NCI-H2081 treated with DMSO at 0.1 percent for 48 hours (cell line): ENCODE measurements at regions not wholly inside any gene's neighbourhood (a gene's known extent, or its start where the extent isn't known, plus 50 kb on each side); places are given as distances from the start of the nearest gene placed in this dataset.

Source experiments
- DNase-seq: peaks from one replicate; lab custom pipeline; 2025; lab: John Stamatoyannopoulos, UW

- DNase-seq, result no peak
These were observed 166.9 kb downstream of the SOCS6 start for GRCh38 chr18:70455731-70456130.

GRCh38 chr18:70454704-70455322, 166.0 kb downstream of the SOCS6 start:
- peak; percentile 51 for DNase-seq

GRCh38 chr18:70453058-70453775, 164.4 kb downstream of the SOCS6 start:
- no peak for DNase-seq

DNA sequence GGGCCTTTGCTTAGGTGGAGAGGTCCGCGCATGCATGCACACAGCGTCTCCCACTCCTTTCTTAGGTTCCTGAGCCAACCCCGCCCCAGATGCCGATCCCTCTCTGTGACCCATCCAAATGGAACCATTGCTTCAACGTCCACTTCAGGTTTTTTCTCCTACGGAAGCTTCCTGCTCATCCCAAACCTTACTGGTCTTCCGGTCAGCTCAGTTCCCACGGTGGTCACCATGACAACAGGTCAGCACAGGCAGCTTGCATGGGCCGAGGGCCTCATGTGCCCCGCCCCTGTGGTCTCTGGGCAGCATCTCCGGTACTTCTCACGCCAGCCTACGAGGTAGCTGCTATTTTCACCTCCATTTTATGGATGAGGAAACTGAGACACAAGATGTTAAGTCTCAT, 163.7 kb downstream of the SOCS6 start:
- no peak for DNase-seq

DNA sequence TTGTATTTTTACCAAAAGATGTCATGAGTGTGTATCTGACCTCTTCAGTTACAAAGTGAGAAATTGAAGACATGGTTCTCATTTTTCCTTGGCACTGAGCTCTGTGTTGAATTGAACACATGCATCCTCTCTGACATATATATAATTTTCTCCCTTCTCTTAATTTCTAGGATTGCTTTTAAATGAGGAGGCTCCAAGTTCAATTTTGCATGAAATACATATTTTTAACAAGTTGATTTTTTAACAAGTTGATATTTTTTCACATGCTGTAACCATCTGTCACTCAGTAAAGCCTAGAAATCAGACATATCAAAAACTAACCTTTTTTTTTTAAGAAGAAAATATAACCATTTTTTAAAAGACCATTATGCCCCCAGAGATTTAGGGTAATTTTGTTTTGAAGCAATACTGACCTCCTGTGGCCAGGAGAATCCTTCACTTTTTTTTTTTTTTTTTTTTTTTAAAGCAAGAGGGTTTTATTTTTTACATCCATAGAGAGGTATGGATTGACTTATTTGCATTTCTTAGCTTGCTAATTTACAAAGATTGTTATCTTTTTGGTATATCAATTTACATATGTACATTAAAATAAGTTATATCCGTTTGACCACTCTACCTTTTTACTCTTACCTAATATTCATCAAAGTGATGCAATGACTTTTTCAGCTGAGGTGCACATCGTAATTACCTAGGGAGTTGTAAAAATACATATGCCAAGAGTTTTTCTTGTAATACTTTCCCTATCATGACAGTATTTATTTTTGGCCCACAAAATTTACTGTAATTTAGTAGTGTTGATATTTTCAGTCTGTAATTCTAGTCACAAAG, 161.8 kb downstream of the SOCS6 start:
- DNase-seq, result no peak

DNA sequence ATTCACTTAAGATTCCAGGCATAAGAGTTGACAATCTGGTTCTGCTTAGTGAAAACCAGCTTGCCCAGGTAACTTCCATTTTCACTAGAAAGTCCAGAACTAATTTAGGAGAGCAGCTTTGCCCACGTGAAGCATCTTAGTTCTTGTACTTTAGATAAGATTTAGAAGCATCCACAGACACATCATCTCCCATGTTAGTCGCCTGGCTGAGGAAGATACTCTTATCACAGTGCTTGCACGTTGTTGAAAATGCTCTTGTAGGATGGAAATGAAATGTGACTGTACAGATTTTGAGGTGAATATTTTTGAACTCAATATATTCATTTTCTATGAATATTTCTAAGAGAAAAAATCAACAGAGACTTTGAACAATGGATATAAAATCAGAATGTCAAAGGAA, 159.7 kb downstream of the SOCS6 start:
- no peak for DNase-seq

- DNase-seq, result no peak
These were observed 157.2 kb downstream of the SOCS6 start for GRCh38 chr18:70446063-70446462.

DNA sequence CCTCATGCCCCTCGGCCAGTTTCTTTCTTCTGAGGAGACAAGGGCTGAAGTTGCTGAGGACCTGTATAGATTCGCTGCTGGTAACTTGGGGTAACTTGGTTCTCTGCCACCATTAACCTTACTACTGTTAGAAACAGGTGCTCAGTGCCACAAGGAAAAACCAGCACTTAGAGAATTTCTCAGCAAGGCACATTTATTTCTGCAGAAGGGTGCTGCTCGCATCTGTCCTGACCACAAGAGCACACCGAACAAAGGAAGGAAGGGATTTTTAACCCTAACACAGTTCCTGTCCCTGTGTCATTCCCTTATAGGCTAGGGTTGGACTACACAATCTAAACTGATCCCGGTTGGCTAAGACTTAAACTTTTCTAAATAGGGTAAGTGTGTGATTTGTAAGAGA, 154.1 kb downstream of the SOCS6 start:
- DNase-seq, result no peak

DNA sequence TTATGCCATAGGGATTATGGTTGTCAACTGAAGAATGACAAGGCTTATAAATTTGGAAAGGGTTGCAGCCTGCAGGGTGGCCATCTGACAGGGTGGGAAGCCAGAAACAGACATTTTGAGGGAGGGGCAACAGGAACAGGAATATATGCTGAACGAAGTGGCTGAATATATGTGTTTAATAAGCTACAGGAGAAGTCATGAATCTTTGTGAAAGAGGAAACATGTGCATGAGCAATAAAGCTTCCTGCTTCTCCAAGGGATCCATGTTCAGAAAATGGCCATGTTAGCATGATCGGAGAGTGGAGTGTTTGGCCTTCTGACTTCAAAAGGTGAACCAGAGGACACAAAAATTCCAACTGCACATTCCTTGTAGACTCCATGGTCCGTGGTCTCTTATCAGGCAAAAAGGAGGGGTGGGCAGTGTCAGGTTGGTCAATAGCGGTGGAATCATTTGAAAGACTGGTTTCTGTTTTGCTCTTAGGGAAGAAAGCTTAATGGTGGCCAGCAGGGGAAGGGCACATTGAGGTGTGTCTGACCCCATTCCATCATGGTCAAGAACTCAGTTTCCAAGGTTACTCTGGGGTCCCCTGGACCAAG, 144.1 kb downstream of the SOCS6 start:
- no peak for DNase-seq

- no peak for DNase-seq
These were observed 142.4 kb downstream of the SOCS6 start for GRCh38 chr18:70431203-70431624.

DNA sequence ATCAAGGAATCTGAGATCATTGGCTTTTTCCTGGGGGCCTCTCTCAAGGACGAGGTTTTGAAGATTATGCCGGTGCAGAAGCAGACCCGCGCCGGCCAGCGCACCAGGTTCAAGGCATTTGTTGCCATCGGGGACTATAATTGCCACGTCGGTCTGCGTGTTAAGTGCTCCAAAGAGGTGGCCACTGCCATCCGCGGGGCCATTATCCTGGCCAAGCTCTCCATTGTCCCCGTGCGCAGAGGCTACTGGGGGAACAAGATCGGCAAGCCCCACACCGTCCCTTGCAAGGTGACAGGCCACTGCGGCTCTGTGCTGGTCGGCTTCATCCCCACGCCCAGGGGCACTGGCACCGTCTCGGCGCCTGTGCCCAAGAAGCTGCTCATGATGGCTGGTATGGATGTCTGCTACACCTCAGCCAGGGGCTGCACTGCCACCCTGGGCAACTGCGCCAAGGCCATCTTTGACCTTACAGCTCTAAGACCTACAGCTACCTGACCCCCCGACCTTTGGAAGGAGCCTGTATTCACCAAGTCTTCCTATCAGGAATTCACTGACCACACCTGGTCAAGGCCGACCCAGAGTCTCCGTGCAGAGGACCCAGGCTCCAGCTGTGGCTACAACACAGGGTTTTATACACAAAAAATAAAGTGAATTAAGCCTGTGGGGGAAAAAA, 141.8 kb downstream of the SOCS6 start:
- no peak for DNase-seq

DNA sequence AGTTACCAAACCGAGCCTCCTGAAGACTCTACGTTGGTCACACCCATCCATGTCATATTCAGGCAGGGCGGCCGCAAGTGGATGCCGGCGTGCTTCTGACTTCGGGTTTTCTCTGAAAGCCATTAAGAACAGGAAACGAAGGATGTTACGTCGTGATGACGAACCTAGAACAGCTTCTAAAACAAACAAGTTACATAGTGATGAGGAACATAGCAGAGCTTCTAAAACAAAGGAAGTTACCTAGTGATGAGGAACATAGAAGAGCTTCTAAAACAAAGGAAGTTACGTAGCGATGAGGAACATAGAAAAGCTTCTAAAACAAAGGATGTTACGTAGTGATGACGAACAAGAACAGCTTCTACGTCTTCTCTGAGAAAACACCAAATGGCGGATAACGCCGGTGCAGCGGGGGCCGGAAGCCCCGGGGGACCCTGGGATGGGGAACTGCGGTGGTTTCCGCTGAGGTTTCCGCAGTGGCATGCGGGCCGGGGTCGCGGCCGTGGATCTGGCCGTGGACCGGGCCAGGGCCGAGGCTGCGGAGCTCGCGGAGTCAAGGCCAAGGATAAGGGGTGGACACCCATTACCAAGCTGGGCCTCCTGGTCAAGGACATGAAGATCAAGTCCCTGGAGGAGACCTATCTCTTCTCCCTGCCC, 141.1 kb downstream of the SOCS6 start:
- no peak for DNase-seq

DNA sequence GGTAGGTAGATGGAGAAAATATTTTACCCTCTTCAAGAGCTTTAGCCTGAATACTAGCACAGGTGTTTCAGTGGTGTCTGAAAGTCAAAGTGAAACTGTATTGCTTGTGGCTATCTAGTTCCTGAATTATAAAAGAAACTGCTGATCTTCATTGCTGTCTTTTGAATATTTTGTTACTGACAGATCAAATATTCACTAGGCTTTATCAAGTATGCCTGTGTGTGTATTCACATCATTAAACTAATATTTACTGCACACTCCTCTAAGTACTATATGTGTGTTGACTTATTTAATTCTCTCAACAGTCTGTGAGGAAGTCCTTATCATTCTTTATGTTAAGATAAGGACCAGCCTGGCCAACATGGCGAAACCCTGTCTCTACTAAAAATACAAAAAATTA, 139.6 kb downstream of the SOCS6 start:
- no peak for DNase-seq

DNA sequence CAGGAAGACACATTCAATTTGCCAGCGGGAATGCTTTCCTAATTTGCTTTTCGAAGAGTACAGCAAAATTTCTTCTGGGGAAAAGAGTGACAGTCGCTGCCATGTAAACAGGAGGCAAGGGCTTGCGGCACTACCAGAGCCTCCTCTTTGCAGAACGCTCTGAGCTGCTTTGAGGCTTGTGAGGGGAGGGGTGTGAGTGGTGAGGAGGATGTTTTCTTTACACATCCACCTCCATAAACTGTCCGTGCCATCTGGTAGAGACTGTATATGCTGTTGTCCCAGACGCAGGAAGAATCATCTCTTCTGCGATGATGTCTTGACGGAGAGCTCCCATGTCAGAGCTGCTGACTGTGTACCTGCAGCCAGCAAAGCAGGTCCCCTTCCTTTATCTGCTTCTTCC, 138.0 kb downstream of the SOCS6 start:
- no peak for DNase-seq

GRCh38 chr18:70425236-70425635, 136.4 kb downstream of the SOCS6 start:
- DNase-seq, result no peak

DNA sequence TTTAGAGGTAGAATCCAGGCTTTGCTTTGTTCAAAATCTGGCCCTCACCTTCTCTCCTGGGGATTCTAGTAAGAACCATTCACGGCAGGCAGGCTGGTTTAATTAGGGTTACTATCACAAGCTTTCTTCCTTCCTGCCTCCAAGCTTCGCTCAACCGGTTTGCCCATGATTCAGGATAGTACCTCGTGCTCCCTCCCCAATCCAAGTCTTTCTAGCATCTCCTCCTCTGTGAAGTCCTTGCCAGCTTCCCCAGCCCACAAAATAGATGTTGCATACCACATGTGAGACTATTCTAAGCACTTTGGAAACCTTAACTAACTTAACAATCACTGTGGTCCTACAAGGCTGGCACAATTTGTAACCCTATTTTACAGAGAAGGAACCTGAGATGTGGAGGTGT, 135.1 kb downstream of the SOCS6 start:
- DNase-seq, result no peak

- no peak for DNase-seq
These were observed 134.3 kb downstream of the SOCS6 start for GRCh38 chr18:70423120-70423519.

DNA sequence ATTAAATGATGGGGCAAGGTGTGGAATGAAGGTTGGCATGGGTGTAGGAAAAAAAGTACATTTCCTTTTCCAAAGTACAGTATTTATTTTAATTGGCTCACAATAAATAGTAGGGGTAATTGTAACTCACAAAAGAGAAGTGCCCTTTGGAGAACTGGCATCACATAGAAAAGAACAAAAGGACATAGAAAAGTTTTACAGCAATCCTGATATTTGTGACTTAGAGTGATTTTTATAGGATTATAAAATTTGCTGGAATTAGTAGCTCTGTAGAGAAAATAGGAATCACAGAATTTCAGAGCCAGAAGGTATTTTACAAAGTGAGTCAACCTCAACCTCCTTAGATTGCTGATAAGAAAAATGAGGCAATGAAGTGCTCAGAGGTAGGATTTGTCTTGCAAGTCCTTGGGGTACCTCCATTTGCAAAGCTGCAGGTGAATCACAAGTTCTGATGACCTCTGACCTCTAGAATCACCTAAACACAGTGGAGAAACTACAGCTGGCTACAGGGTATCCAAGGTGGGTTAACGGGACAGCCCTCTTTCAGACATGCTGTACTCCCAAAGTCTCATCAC, 133.6 kb downstream of the SOCS6 start:
- no peak for DNase-seq

GRCh38 chr18:70421471-70422390, 132.9 kb downstream of the SOCS6 start:
- DNase-seq, result no peak
